NCI-H1417 (cell line): ENCODE measurements at regions not wholly inside any gene's neighbourhood (a gene's known extent, or its start where the extent isn't known, plus 50 kb on each side); places are given as distances from the start of the nearest gene placed in this dataset.

ENCODE experiments used
- DNase-seq, 3 experiments: peaks; one replicate each; lab custom pipeline; 2025; lab: John Stamatoyannopoulos, UW

DNA sequence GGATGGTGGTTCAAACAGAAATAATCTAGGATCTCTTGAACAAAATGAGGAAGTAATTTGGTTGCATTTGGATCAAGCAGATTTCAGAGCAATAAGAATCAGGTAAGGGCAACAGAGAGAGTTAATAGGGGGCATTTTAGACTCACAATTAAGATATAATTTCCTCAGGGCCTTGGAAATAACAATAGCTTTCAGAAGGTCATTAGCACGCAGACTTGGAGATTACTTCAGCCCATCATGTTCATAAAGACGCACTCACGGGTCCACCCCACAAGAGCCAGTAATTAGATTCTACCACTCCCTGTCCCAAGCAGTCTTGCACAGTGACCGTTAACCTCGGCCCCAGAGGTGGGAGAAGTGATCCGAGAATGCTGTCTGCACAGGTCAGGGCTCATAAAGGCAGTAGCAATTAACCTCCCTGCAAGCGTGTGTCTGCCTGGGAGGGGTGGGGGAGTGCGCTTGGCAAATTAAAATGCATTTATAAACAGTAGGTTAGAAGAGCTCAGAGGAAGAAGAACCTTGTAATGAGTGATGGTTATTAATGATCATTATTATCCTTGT is 125.7 kb upstream of the CCDC196 start:
- DNase-seq: peak in 2 of 3 experiments; percentile 14 to 53

DNA sequence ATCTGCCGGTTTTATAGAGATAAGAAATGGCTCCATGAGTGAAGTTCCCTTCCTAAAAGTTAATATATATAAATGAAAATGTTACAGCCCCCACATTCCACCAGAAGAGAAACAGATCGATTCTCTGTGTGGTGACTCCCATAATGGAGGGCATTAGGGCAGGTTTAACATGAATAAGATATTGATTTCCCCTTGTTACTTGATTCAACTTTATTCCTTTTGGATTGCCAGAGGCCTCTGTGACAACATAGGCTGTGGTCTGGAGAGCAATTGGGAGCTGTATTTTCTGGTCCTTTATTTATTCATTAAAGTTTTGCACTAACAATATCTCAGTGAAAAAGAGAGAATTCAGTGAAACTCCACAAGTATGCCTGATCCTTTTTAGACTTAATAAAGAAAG is 125.2 kb upstream of the CCDC196 start:
- no peak for DNase-seq

DNA sequence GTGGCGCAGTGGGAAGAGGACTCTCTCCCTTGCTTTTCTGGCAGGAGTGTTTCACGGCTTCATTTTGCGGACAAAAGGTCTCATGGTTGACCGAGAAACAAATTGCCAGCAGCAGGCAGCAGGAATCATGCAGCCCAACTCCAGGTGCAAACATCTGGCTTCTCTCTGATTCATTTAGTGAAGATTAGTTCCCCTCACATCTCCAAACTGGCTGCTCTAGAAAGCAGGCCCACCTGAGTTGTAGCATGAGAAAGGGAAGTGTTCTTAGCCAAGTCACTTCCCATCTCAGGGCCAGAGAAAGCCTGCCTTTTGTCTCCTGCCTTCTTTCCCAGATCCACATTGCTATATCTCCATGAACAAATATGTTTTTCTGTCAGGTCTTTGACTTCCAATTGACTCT is 120.8 kb upstream of the CCDC196 start:
- peak in 1 of 3 experiments; percentile 55 for DNase-seq

- no peak for DNase-seq
Observed at GRCh38 chr14:66369157-66369697, 116.9 kb upstream of the CCDC196 start.

GRCh38 chr14:66371776-66372175 is 114.4 kb upstream of the CCDC196 start:
- DNase-seq: no peak

DNA sequence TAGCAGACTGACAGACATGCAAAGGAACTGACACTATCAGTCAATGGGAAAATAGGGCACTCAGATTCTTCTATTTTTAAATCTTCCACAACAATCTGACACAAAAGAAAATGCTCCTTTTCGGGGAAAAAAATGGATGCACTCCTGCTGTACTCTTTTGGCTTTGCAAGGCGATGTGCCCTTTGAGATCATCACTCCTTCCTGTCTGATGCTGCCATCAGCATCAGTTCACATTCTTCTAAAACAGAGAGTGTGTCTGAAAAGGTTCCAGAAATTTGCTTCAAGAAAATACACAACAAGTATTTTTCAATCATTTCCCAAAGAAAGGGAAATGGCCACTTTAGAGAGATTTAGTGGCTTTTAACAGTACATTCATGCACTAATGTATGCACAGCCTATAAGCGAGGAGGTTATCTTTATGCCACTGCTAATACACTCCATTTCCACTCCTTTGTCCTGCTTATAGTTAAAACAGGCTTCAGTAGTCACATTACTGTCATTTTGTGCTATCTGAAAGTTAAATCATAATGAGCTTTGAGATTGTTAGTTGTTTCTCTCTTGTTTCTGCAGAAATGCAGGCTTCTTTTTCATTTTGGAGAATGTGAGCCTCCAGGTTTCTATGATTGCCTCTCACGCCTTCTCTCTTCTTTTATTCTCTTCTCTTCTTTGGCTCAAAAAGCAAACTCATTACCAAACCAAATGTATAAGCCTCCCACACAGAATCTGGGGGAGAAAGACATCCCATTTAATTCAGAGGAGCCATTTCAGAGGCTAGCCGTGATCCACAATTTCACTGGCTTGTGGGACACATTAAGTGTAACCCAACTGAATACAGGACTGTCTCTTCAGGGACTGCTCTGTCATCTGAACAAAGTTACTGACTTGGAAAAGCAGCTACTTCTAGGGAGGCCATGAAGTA is 110.9 kb upstream of the CCDC196 start:
- no peak for DNase-seq

DNA sequence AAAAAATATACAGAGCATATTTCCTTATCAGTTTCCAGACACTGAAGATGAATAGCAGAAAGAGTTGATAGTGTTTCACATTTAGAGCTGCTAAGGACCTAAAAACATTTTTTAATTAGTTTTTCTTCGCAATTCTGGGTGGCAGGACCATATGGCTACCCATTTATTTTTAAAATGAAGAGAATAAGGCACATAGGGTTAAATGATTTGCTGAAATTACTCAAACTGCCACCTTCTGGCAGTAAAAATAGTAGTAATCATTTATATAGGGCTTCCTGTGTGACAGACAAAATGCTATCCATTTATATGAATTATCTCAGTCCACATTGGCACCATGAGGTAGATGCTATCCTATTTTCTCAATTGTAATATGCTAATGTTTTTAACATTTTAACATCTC is 108.6 kb upstream of the CCDC196 start:
- DNase-seq: no peak

DNA sequence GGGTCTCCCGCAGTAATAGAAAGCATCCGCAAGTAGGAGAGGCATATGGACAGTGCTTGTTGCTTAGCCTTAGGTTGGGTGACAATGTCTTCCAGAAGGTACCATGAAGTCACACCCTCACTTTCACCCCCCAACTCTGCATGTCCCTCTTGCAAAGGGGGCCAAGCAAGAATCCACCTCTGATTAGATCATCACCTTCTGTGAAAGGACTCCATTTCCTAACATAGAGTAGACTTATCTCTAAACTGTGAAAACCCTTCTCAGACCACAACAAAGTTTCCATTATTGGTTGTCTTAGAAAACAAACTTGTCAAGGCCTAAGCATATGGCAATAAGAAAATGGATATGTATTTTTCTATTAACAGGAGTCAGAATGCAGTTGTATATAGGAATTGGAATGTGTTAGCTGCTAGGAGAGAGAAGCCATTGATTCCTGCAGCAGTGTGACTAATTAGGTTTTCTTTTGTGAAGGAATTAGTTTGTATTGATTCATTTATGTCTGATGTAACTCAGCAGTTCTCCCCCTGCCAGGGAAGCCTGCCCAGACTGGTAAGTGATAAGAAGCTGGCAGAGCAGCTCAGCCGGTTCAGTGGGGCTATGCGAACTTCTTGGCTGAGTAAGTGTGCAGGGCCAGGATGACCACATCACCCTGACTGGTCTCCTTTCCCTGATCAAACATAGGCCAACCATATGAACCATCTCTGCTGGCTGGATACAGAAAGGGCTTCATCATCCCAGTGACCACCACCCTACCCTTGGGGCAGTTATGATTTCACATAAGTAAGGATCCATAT is 107.3 kb upstream of the CCDC196 start:
- no peak for DNase-seq

- peak in 1 of 3 experiments; percentile 7 for DNase-seq
Observed at GRCh38 chr14:66380143-66380542, 106.0 kb upstream of the CCDC196 start.

DNA sequence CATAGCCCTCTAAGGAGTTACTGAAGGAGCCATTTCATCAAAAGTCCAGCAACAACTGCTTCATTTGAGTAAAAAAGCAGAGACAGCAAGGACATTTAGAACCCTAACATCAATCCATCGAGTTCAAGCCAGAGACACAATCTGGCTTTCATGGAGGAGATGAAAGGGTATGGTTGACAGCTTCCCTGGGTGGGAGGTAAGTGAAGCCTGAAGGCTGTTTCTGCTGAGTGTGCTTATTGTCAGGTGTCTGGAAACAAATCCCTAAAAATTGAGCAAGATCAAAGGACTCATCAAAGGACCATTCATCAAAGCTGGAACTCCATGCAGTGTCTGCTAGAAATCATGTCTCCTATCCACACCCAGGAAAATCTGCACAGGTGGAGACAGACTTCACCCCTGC is 104.4 kb upstream of the CCDC196 start:
- DNase-seq: no peak

GRCh38 chr14:66383257-66383656 is 102.9 kb upstream of the CCDC196 start:
- DNase-seq: no peak

GRCh38 chr14:66383771-66384170 is 102.4 kb upstream of the CCDC196 start:
- no peak for DNase-seq

DNA sequence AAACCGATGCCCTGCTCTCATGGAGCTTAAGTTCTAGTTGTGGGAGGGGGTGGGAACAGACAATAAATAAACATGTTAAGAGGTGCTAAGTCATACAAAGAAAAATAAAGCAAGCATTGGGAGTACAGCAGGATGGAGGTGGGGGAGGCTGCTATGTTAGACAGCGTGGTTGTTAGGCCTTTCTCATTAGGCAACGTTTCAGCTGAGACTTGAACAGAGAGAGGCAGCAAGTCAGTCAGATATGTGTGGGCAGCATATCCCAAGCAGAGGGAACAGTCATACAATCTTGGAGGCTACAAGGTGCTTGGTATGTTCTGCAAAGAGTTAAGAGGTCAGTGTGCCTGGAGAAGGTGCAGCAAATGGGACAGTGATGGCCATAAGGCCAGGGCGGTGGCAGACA is 97.7 kb upstream of the CCDC196 start:
- no peak for DNase-seq

DNA sequence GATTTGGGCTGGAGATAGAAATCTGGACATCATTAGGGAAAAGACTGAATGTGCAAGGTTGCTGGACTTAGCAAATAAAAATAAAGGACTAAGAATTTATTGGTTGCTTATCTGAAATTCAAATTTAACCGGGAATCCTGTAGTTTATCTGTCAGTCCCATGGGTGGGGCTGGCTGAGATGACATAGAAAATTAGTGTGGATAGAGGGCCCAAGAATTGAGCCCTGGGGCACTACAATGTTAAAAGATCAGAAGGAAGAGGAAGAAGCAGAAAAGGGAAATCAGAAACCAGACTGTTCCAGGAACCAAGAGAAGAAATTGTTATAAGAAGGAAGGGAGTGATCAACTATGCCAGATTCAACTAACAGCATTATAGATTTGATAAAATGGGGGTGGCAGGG is 96.7 kb upstream of the CCDC196 start:
- no peak for DNase-seq

DNA sequence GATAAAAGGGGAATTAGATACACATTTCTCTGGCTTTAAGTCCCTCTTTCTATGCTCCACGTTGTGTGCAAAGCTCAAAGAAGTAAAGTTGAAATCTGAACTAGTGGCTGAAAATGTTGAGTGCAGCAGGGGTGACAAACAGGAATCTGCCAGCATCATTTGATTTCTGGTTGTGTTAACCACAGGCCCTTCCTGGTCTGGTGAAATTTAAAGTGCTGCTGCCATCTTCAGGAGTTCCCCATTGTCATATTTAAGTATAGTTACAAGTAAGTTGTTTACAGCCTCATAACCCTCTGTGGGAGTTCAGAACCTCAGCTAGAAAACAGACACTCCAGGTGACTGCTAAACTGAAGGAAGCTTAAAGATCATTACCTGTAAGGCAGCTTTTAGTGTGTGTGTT is 90.9 kb upstream of the CCDC196 start:
- DNase-seq: peak in 2 of 3 experiments; percentile 11 to 73

GRCh38 chr14:66396164-66396563 is 90.0 kb upstream of the CCDC196 start:
- no peak for DNase-seq

DNA sequence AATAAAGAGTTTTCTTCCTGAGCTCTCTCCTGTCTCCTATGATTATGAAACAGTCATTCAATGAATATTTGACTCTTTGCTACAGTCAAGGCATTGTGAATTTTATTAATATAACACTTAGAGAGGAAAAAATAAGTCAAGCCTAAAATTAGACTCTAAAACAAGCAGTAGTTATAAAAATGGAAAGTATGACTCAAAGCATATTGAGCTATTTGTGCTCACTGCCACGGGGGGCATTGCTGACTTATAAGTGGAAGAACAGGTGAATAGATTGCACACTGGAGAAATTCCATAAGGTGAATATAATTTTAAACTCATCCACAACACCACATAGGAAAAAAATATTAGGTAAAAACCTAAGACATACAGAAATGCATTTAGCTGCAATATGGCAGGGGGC is 87.7 kb upstream of the CCDC196 start:
- DNase-seq: no peak

DNA sequence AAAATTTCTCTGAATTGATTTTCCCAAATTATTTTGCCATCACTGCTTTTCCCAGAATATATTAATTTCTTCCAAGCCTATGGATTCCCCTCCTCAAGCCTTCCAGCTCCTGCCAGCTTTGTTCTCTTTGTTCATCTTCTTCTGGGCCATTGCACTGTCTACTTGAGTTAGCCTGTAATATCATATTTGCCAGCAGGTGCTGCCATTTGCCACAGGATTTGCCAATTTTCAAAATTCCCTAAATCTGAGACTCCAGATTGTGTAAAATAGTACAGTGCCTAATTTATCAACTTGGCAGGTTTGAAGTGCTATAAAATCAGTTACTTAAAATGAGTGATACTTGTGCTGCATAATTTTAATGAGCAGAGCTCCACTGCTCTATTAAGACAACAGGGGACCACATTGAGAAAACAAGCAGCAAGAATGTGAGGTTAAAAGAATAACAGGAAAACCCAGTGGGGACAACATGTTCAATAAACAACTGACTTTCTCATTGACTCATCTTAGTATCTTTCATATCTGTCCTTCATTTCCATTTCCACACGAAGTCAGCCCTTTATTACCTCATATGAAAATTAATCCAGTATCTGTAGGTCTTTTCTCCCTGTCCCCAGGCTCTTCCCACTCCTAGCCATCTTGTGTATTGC is 84.6 kb upstream of the CCDC196 start:
- DNase-seq: peak; percentile 6 to 62 (median 45)

- DNase-seq: peak in 2 of 3 experiments; percentile 31 to 37
Observed at GRCh38 chr14:66403183-66403582, 83.0 kb upstream of the CCDC196 start.

DNA sequence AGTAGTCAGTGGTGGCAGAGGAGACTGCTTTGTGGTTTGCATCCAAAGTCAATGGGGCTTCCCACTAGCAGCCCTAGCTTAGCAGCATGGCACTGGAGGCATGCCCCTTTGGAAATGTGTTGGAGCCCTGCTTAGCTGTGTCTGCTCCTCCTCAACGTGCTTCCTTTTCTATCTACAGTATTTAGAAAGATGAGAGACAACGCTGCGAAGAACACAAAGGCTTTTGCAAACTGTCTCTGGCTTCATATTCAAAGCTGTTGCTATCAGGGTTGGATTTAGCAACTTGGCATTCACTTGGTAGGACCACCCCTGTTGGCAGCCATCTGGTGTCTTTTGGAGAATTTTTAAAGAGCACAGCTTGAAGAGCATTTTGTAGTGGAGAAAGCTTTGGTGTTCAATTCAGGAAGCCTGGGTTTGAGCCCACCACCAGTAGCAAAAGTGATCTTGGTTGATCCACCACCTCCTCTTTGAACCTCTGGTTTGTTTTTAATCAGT is 82.1 kb upstream of the CCDC196 start:
- DNase-seq: no peak

GRCh38 chr14:66405158-66405557 is 81.0 kb upstream of the CCDC196 start:
- DNase-seq: peak in 1 of 3 experiments; percentile 6

DNA sequence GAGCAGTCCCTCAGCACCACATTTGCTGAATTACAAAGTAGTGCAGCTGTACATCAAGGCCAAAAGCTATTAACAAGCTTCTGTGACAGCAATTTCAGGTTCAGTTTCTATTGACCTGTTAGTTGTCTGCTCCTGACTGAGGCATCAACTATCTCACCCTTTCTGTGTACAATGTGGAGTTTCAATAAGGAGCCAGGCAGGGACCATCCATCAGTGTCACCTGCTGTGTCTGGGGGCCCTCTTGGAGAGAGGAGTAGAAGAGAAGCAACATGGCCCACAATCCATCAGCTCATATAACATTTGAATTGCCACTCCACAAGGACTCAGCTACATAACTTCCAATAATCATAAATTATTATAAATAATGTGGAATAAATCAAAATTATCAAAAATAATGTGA is 72.3 kb upstream of the CCDC196 start:
- DNase-seq: no peak
